ENCODE measurements at regions not wholly inside any gene's neighbourhood (a gene's known extent, or its start where the extent isn't known, plus 50 kb on each side); places are given as distances from the start of the nearest gene placed in this dataset.

DNA sequence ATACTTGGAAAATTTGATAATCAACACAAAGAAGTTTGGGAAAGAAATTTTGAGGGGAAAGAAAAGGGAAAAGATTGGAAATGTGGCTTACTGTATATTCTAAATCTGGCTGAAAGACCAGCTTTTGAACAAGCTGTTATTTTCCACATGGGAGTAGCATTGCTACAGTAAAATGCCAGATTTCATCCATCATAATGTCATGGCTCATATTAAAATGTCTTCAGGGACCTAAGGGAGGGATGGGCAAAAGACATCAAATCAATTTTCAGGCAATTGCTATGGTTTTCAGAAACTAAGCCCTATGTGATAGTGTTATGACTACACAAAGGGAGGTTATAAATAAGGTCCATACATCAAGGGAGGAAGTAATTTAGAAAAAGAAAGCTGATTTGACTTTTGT is 1116.9 kb upstream of the CELF2 start:
- Histone ChIP-seq H4K20me1 (ENCODE audit: control insufficient read depth, insufficient read depth) (no peaks in the 10 kb centered on the region), H2AFZ (ENCODE audit: control insufficient read depth, low read depth, low read length) (no peak overlapping the region), H3K4me1 (ENCODE audit: control insufficient read depth, insufficient read depth, low read length) (no peaks in the 10 kb centered on the region), H3K4me2 (ENCODE audit: control insufficient read depth, insufficient read depth) (no peak overlapping the region), H3K79me2 (ENCODE audit: control insufficient read depth, insufficient read depth, low read length) (no peaks in the 10 kb centered on the region), H3K9ac (ENCODE audit: control insufficient read depth, insufficient read depth, low read length) (no peak overlapping the region), H3K36me3 (ENCODE audit: control insufficient read depth in 2 of 2, insufficient read depth in 2 of 2, low read length in 1 of 2) (no peaks in the 10 kb centered on the region), H3K27ac (ENCODE audit: control insufficient read depth, insufficient read depth) (no peak overlapping the region), H3K9me3 (replicated peaks; ENCODE audit: control insufficient read depth, insufficient read depth, low read length) (no peaks in the 10 kb centered on the region), H3K4me3 (no peak overlapping the region), H3K27me3 (replicated peaks in 1 of 2; ENCODE audit: control insufficient read depth in 2 of 2, insufficient read depth in 2 of 2, low read length in 1 of 2) (no peaks in the 10 kb centered on the region)
- in situ Hi-C loops (cut with MboI) (no loop called here), intact Hi-C loops (cut with micrococcal nuclease; ENCODE audit: unreplicated experiment) (no loop called here)
- CTCF ChIA-PET, result no interaction called here
- POLR2A ChIA-PET, result no interaction called here
- TF ChIP-seq SMARCA5 (IDR thresholded peaks at IDR 0.05) (no peak), EED (IDR thresholded peaks at IDR 0.05; ENCODE audit: low read depth) (no peak), ASH2L (IDR thresholded peaks at IDR 0.05; ENCODE audit: borderline replicate concordance, low read depth) (no peak), ZNF274 (IDR thresholded peaks at IDR 0.05; ENCODE audit: insufficient read depth, insufficient read length) (no peak), HDAC2 (IDR thresholded peaks at IDR 0.05) (no peak), MEF2B (IDR thresholded peaks at IDR 0.05; ENCODE audit: partially characterized antibody, poor library complexity, severe bottlenecking) (no peak), SRF (IDR thresholded peaks at IDR 0.05; ENCODE audit: low read depth in 2 of 2, low read length in 2 of 2) (no peak), SPI1 (IDR thresholded peaks at IDR 0.05; ENCODE audit: borderline replicate concordance, insufficient read depth, low read depth, low read length) (no peak), WRNIP1 (IDR thresholded peaks at IDR 0.05; ENCODE audit: borderline replicate concordance, low read depth, low read length) (no peak), CEBPB (IDR thresholded peaks at IDR 0.05; ENCODE audit: borderline replicate concordance in 1 of 2, low read depth in 2 of 2, low read length in 2 of 2) (no peak), CBX5 (IDR thresholded peaks at IDR 0.05; ENCODE audit: low read depth) (no peak), STAT1 (conservative IDR thresholded peaks at IDR 0.05) (no peak), BRCA1 (IDR thresholded peaks at IDR 0.05; ENCODE audit: low read depth, low read length) (no peak), ZNF24 (IDR thresholded peaks at IDR 0.05) (no peak), NRF1 (conservative IDR thresholded peaks at IDR 0.05; ENCODE audit: low read depth, low read length) (no peak), TBL1XR1 (IDR thresholded peaks at IDR 0.05; ENCODE audit: low read depth, low read length) (no peak), PAX8 (IDR thresholded peaks at IDR 0.05) (no peak)
- TF ChIP-seq, protein P1, sequence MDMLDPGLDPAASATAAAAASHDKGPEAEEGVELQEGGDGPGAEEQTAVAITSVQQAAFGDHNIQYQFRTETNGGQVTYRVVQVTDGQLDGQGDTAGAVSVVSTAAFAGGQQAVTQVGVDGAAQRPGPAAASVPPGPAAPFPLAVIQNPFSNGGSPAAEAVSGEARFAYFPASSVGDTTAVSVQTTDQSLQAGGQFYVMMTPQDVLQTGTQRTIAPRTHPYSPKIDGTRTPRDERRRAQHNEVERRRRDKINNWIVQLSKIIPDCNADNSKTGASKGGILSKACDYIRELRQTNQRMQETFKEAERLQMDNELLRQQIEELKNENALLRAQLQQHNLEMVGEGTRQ (IDR thresholded peaks at IDR 0.05; ENCODE audit: borderline replicate concordance, low read depth, low read length), result no peak
- ATAC-seq, result no peak
- no peak for DNase-seq (ENCODE audit: low read depth, low spot score)
- RAD21 ChIA-PET (ENCODE audit: unreplicated experiment), result no interaction called here
- SMC1A ChIA-PET (ENCODE audit: uncharacterized antibody, unreplicated experiment), result no interaction called here
- BruUV-seq (replicated peaks), result no TSS peak
- FAIRE-seq, result no peak
